GM13977 (cell line): ENCODE measurements at regions not wholly inside any gene's neighbourhood (a gene's known extent, or its start where the extent isn't known, plus 50 kb on each side); places are given as distances from the start of the nearest gene placed in this dataset.

Experiments used
- DNase-seq: peaks from one replicate; pipeline ENCODE4 v3.0.0; 2012; ENCODE audit warnings: low spot score
- in situ Hi-C: fragments of 300-500 bp; cut with MboI; formaldehyde crosslinking; loops from one replicate; pipeline ENCODE4 v1.12.0; 2022; ENCODE audit warnings: low sequenced_read_pairs, low pct_unique_long_range_greater_than_20kb, mixed read lengths, inconsistent platforms; ENCODE audit not compliant: unreplicated experiment
- TF ChIP-seq, protein P1 (sequence below): IDR thresholded peaks from 2 replicates; pipeline ENCODE4 v1.5.1; 2012; ENCODE audit warnings: mild to moderate bottlenecking, control low read depth; ENCODE audit not compliant: insufficient read depth; ENCODE audit errors: extremely low read depth, missing control alignments

DNA sequence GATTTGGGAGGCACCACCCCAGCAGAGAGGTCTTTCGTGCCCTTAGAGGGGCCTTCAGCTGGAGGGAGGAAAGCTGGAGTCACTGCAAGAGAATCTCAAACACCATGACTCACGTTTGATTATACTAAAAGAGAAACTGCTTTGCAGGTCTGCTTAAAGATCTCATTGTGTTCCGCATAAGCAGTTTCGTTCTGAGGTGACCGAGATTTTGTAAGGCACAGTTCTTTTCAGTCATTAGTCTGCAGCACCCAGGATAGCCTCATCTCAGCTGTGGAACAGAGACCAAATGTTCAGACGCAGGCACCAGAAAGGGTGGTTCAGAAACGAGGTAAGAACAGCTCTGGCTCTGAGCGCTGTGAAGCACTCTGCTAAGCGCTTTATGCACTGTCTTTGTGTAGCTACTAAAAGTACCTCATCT, 71.2 kb upstream of the GTF3A start:
- in situ Hi-C loops: no loop called here
- peak; percentile 91 for DNase-seq

DNA sequence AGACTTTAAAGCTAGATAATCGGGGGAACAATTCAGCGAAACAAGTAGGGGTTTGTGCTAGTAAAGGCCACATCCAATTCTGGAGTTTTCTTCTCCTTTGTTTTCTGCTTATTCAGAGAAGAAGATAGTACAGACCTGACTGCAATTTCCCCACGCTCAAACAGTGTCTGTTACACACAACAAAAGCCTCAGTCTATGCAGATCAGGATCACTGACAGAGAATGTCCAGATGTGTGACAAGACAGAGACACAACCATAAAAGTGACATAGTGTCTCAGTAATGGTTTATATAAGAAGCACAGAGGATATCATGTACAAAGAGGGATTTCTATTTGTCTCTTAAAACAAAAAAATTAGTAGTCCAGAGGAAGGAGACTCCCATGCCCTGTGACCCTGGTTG, 70.7 kb upstream of the GTF3A start:
- no peak for DNase-seq
- TF ChIP-seq, protein P1, sequence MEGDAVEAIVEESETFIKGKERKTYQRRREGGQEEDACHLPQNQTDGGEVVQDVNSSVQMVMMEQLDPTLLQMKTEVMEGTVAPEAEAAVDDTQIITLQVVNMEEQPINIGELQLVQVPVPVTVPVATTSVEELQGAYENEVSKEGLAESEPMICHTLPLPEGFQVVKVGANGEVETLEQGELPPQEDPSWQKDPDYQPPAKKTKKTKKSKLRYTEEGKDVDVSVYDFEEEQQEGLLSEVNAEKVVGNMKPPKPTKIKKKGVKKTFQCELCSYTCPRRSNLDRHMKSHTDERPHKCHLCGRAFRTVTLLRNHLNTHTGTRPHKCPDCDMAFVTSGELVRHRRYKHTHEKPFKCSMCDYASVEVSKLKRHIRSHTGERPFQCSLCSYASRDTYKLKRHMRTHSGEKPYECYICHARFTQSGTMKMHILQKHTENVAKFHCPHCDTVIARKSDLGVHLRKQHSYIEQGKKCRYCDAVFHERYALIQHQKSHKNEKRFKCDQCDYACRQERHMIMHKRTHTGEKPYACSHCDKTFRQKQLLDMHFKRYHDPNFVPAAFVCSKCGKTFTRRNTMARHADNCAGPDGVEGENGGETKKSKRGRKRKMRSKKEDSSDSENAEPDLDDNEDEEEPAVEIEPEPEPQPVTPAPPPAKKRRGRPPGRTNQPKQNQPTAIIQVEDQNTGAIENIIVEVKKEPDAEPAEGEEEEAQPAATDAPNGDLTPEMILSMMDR: no peak
- in situ Hi-C loops: no loop called here

More for the DNA sequence above, 71.2 kb upstream of the GTF3A start:
- TF ChIP-seq, protein P1: no peak

DNA sequence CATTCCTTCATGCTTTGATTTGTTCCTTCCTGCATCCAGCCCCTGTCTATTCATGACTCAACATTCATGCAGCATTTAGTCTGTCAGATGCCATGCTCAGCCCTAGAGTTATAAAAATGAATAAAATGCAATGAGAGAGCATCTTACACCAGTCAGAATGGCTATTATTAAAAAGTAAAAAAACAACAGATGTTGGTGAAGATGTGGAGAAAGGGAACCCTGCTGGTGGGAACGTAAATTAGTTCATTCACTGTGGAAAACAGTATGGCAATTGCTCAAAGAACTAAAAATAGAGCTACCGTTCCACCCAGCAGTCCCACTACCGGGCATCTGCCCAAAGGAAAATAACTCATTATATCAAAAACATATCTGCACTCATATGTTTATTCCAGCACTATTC, 70.0 kb upstream of the GTF3A start:
- TF ChIP-seq, protein P1: no peak
- no peak for DNase-seq
- in situ Hi-C loops: no loop called here

DNA sequence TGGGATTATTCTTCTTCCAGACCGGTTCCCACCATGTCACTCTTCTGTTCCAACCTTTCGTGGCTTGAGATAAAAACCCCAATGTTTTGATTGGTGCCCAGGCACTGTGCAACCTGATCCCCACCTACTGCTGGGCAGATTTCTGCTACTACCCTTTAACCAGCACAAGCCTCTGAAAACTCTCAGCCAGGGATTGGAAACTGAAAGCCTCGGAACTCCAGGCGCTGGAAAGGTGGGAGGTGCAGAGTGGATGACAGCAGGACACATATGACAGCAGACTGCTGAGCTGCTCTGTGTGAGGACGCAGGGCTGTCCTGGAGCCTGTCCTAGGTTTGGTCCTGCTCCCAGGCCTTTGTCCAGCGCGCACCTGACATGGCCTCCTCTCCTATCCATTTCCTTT, 68.5 kb upstream of the GTF3A start:
- in situ Hi-C loops: no loop called here
- TF ChIP-seq, protein P1: no peak
- DNase-seq: no peak

DNA sequence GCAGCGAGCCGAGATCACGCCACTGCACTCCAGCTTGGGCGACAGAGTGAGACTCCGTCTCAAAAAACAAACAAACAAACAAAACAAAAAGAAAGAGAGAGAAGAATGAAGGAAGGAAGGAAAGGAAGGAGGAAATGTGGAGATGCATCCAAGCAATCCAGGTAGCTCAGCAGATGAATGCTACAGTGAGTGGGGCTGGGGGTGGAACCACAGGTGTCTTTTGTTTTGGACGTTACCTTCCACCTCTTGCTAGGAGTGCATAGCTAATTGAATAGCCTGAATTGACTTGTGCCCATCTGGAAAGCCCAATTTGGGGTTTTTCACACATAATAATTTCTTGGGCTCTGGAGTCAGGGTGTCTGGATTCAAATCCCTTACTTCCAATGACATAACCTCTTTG, 66.0 kb upstream of the GTF3A start:
- TF ChIP-seq, protein P1: no peak
- no peak for DNase-seq
- in situ Hi-C loops: no loop called here

DNA sequence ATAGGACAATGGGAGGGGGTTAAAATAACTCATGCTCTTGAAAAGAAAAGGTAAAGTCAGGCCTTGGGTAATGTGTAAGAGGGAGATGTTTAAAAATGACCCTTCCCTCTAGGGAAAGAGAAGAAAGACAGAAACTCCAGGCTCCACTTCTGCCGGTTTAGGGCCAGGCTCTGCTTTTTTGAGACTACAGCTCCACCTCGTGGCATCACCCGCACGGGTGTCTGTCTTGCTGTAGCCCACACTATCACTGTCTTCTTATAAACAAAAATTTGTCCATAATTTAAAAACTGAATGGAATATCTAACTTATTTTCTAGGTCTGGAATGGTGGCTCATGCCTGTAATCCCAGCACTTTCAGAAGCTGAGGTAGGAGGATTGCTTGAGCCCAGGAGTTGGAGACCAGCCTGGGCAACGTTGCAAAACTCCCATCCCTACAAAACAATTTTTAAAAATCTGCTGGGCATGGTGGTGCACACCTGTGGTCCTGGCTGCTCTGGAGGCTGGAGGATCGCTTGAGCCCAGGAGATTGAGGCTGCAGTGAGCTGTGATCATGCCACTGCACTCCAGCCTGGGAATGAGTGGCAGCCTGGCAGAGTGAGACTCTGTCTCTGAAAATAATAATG, 65.1 kb upstream of the GTF3A start:
- TF ChIP-seq, protein P1: peak; percentile 84
- DNase-seq: peak; percentile 76
- in situ Hi-C loops: no loop called here

DNA sequence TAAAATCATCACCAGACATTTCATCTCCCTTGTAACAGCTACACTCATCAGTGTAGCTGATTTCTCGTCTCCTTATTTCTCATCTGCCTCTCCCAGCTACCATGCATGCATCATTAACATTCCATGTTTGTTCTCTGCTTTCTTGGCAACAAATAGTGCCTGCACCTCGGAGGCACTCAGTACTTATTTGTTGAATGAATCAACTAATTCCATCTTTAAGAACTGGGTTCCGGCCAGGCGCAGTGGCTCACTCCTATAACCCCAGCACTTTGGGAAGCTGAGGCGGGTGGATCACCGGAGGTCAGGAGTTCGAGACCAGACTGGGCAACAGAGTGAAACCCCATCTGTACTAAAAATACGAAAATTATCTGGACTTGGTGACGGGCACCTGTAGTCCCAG, 63.9 kb upstream of the GTF3A start:
- TF ChIP-seq, protein P1: no peak
- in situ Hi-C loops: no loop called here
- no peak for DNase-seq
